ENCODE measurements at regions not wholly inside any gene's neighbourhood (a gene's known extent, or its start where the extent isn't known, plus 50 kb on each side); places are given as distances from the start of the nearest gene placed in this dataset.

DNA sequence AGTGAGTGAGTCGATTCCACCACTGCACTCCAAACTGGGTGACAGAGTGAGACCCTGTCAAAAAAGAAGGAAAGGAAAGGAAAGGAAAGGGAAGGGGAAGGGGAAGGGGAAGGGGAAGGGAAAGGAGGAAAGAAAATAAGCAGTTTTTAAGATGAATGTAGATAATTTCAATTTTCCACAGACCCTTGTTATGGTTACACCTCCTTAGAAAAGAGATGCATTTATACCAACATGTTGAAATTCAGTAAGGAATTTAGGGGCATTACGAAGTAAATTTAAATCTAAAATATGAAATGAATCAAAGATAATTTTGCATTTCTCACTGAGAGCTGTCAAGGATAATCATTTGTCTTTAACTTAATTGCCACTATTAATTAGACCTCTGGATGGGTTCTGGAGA is 146.5 kb upstream of the TMC3 start:
- 64% methylated on average over 2 of the region's 2 CpGs for WGBS (ENCODE audit: low lambda C conversion rate)
- Histone ChIP-seq H3K9me3 (no peaks in the 10 kb centered on the region; the same call in 1 of the 2 replicates), H3K79me2 (ENCODE audit: insufficient read depth) (no peaks in the 10 kb centered on the region), H3K27me3 (ENCODE audit: insufficient read depth) (no peaks in the 10 kb centered on the region), H3K36me3 (replicated peaks in 1 of 2; ENCODE audit: control insufficient read depth in 1 of 2, insufficient read depth in 2 of 2, low read length in 1 of 2) (peaks cover 0 to 3% of the 10 kb centered on the region in 2 experiments), H4K20me1 (ENCODE audit: insufficient read depth) (no peaks in the 10 kb centered on the region), H3K4me2 (no peak overlapping the region), H3K9me2 (no peaks in the 10 kb centered on the region; the same call in 1 of the 2 replicates), H3K9ac (no peak overlapping the region), H3F3A (replicated peaks; ENCODE audit: insufficient read depth) (peaks cover 20% of the 10 kb centered on the region), H2AFZ (ENCODE audit: low read depth) (no peak overlapping the region), H3K4me3 (ENCODE audit: low read depth in 2 of 2, low read length in 1 of 2) (no peak overlapping the region), H3K4me1 (ENCODE audit: control insufficient read depth in 1 of 2, insufficient read depth in 2 of 2, low read depth in 1 of 2, low read length in 1 of 2) (no peaks in the 10 kb centered on the region; a peak in 1 of 4 replicates), H3K27ac (ENCODE audit: low read depth in 2 of 2, low read length in 1 of 2) (no peak overlapping the region)
- TF ChIP-seq ELF1 (IDR thresholded peaks at IDR 0.05) (no peak), YY1 (IDR thresholded peaks at IDR 0.05; ENCODE audit: low read depth) (no peak), NFIC (IDR thresholded peaks at IDR 0.05; ENCODE audit: borderline replicate concordance) (no peak), POLR2AphosphoS5 (IDR thresholded peaks at IDR 0.05; ENCODE audit: low read depth, low read length) (no peak), USF2 (IDR thresholded peaks at IDR 0.05; ENCODE audit: borderline replicate concordance, low read depth, low read length) (no peak), MAX (IDR thresholded peaks at IDR 0.05; ENCODE audit: low read depth) (no peak), USF1 (IDR thresholded peaks at IDR 0.05; ENCODE audit: borderline replicate concordance, low read depth) (no peak), GABPA (IDR thresholded peaks at IDR 0.05; ENCODE audit: low read depth) (no peak)
- ChIA-PET POLR2A (no interaction called here), CTCF (no interaction called here)
- no peak for DNase-seq

DNA sequence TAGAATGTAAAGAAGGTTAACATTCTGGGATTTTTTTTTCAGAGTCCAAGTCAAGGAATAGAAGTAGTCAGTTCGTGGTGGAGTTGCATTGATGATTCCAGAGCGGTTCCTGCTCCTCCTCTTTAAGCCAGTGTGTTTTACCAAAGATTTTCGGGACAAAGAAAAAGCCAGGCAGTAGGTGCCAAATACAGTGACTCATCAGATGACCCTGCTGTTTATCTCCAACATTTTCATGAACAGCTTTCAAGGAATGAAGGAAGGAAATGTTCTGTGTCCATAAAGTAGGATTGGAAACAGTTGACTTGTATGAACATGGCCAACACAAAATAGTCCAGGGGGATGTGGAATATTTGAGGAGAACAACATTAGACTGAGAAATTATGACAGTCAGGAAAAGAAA is 142.4 kb upstream of the TMC3 start:
- WGBS (ENCODE audit: low lambda C conversion rate): 48% methylated on average over 3 of the region's 3 CpGs

More for the DNA sequence above, 142.4 kb upstream of the TMC3 start:
- ChIA-PET POLR2A (interaction anchor here (0.5 kb wide), 1 partner anchor 339 kb away, joined by 3 read pairs; no protein-coding TSS in a partner anchor), CTCF (no interaction called here)
- Histone ChIP-seq H4K20me1 (ENCODE audit: insufficient read depth) (no peaks in the 10 kb centered on the region), H2AFZ (ENCODE audit: low read depth) (no peak overlapping the region), H3K9ac (no peak overlapping the region), H3K4me2 (peak overlapping the region; percentile 47; the same call in 1 of the 2 replicates), H3K79me2 (ENCODE audit: insufficient read depth) (no peaks in the 10 kb centered on the region), H3K4me1 (ENCODE audit: control insufficient read depth in 1 of 2, insufficient read depth in 2 of 2, low read depth in 1 of 2, low read length in 1 of 2) (no peaks in the 10 kb centered on the region; a peak in 1 of 4 replicates), H3K36me3 (replicated peaks in 1 of 2; ENCODE audit: control insufficient read depth in 1 of 2, insufficient read depth in 2 of 2, low read length in 1 of 2) (no peaks in the 10 kb centered on the region), H3K27me3 (ENCODE audit: insufficient read depth) (no peaks in the 10 kb centered on the region), H3K9me3 (no peaks in the 10 kb centered on the region; the same call in 1 of the 2 replicates), H3K4me3 (ENCODE audit: low read depth in 2 of 2, low read length in 1 of 2) (no peak overlapping the region), H3K9me2 (no peaks in the 10 kb centered on the region; the same call in 1 of the 2 replicates), H3F3A (replicated peaks; ENCODE audit: insufficient read depth) (peaks cover 32% of the 10 kb centered on the region), H3K27ac (ENCODE audit: low read depth in 2 of 2, low read length in 1 of 2) (peak overlapping the region in 1 of 2 experiments; percentile 52; a peak in 2 of 4 replicates)
- DNase-seq: no peak
- TF ChIP-seq JUND (IDR thresholded peaks at IDR 0.05): peak; percentile 48
- no peak for TF ChIP-seq TAF1 (IDR thresholded peaks at IDR 0.05; ENCODE audit: borderline replicate concordance, low read depth, low read length)
- TF ChIP-seq USF2 (IDR thresholded peaks at IDR 0.05; ENCODE audit: borderline replicate concordance, low read depth, low read length): no peak
- no peak for TF ChIP-seq GABPA (IDR thresholded peaks at IDR 0.05; ENCODE audit: low read depth)
- TF ChIP-seq TCF12 (IDR thresholded peaks at IDR 0.05): peak; percentile 63
- no peak for TF ChIP-seq IRF3 (IDR thresholded peaks at IDR 0.05; ENCODE audit: low read depth, low read length)
- peak; percentile 59; the same call in 1 of the 2 replicates for TF ChIP-seq FOSL2 (IDR thresholded peaks at IDR 0.05; ENCODE audit: borderline replicate concordance, low read depth)
- TF ChIP-seq EP300 (IDR thresholded peaks at IDR 0.05; ENCODE audit: borderline replicate concordance in 1 of 2, low read depth in 1 of 2, low read length in 1 of 2): peak in 1 of 2 experiments; percentile 48; a peak in 1 of 4 replicates
- no peak for TF ChIP-seq ELF1 (IDR thresholded peaks at IDR 0.05)
- no peak for TF ChIP-seq MXI1 (IDR thresholded peaks at IDR 0.05; ENCODE audit: low read depth, low read length)
- TF ChIP-seq MAX (IDR thresholded peaks at IDR 0.05; ENCODE audit: low read depth): no peak
- no peak for TF ChIP-seq SIN3A (IDR thresholded peaks at IDR 0.05; ENCODE audit: borderline replicate concordance, low read depth, low read length)
- no peak for TF ChIP-seq CHD2 (IDR thresholded peaks at IDR 0.05; ENCODE audit: low read length, partially characterized antibody)
- TF ChIP-seq PBX3 (IDR thresholded peaks at IDR 0.05): peak; percentile 30; the same call in 1 of the 2 replicates
- TF ChIP-seq NFIC (IDR thresholded peaks at IDR 0.05; ENCODE audit: borderline replicate concordance): peak; percentile 69
- TF ChIP-seq EZH2phosphoT487 (IDR thresholded peaks at IDR 0.05; ENCODE audit: borderline replicate concordance, low read depth): no peak
